ENCODE measurements at regions not wholly inside any gene's neighbourhood (a gene's known extent, or its start where the extent isn't known, plus 50 kb on each side); places are given as distances from the start of the nearest gene placed in this dataset.

DNA sequence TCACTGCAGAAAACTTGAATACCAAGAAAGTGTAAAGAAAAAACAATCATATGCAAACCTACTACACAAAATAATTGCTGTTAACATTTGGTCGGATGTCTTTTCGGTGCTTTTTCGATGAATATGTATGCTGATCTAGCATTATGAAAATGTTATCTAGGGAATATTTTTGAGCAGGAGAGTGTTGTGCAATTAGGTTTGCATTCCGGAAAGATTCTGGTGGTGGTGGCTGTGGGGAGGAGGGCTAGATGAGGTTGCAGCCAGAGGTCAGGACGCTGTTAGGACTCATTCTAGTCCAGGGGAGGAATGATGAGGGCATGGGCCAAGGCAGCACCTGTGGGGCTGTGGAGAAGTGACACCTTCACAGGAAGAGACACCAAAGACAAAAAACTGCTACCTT is 258.0 kb upstream of the ASIC2 start:
- no peak overlapping the region for H3K4me3 ChIP-seq (ENCODE audit: low read depth, low read length)
- DNase-seq (ENCODE audit: low read depth): no peak
- TF ChIP-seq, protein P1, sequence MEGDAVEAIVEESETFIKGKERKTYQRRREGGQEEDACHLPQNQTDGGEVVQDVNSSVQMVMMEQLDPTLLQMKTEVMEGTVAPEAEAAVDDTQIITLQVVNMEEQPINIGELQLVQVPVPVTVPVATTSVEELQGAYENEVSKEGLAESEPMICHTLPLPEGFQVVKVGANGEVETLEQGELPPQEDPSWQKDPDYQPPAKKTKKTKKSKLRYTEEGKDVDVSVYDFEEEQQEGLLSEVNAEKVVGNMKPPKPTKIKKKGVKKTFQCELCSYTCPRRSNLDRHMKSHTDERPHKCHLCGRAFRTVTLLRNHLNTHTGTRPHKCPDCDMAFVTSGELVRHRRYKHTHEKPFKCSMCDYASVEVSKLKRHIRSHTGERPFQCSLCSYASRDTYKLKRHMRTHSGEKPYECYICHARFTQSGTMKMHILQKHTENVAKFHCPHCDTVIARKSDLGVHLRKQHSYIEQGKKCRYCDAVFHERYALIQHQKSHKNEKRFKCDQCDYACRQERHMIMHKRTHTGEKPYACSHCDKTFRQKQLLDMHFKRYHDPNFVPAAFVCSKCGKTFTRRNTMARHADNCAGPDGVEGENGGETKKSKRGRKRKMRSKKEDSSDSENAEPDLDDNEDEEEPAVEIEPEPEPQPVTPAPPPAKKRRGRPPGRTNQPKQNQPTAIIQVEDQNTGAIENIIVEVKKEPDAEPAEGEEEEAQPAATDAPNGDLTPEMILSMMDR (IDR thresholded peaks at IDR 0.05; ENCODE audit: insufficient read depth, low read depth, low read length, missing control alignments): no peak

DNA sequence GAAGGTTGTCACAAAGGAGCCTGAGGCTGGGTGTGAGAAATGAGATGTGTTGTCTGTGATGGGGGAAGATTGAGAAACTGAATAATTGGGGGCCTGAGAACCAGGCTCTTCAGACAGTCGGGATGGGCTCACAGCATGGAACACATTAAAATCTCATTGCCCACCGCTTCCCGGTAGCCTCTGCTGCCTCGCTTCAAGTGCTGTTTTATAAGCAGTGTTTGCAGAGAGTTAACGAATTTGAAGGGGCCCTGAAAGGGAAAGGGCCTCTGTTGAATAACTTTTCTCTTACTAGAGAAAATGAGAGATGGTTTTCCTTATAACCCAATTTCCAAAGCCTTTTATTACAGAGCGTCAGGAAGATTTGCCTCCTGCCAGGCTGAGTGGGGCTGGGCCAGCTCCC is 258.8 kb upstream of the ASIC2 start:
- no peak overlapping the region for H3K4me3 ChIP-seq (ENCODE audit: low read depth, low read length)
- DNase-seq (ENCODE audit: low read depth): no peak
- TF ChIP-seq, protein P1 (IDR thresholded peaks at IDR 0.05; ENCODE audit: insufficient read depth, low read depth, low read length, missing control alignments): no peak

DNA sequence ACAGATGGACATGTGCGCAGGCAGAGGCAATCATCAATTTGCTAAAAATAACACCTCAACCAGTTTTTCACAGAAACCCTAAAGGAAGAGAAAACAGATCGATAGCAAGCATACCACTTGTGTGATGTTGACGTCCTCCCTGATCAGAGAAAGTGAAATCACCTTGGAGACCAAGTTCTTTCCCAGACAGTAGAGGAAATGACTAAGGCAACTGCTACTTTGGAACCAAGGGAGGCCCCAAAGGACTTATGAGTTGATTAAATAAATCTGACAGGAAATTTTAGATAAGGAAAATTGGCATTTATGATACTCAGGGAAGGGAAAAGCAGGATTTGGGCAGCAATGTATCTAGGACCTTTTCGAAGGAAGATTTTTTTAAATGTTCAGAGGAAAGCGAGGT is 267.1 kb upstream of the ASIC2 start:
- TF ChIP-seq, protein P1 (IDR thresholded peaks at IDR 0.05; ENCODE audit: insufficient read depth, low read depth, low read length, missing control alignments): no peak
- no peak overlapping the region for H3K4me3 ChIP-seq (ENCODE audit: low read depth, low read length)
- DNase-seq (ENCODE audit: low read depth): peak; percentile 20

GRCh38 chr17:33560871-33561270 is 267.8 kb upstream of the ASIC2 start:
- TF ChIP-seq, protein P1 (IDR thresholded peaks at IDR 0.05; ENCODE audit: insufficient read depth, low read depth, low read length, missing control alignments): no peak
- DNase-seq (ENCODE audit: low read depth): peak; percentile 25
- no peak overlapping the region for H3K4me3 ChIP-seq (ENCODE audit: low read depth, low read length)

- DNase-seq (ENCODE audit: low read depth): peak; percentile 66
- H3K4me3 ChIP-seq (ENCODE audit: low read depth, low read length): no peak overlapping the region
- TF ChIP-seq, protein P1 (IDR thresholded peaks at IDR 0.05; ENCODE audit: insufficient read depth, low read depth, low read length, missing control alignments): no peak
Measured at GRCh38 chr17:33561569-33562334, 268.7 kb upstream of the ASIC2 start.

DNA sequence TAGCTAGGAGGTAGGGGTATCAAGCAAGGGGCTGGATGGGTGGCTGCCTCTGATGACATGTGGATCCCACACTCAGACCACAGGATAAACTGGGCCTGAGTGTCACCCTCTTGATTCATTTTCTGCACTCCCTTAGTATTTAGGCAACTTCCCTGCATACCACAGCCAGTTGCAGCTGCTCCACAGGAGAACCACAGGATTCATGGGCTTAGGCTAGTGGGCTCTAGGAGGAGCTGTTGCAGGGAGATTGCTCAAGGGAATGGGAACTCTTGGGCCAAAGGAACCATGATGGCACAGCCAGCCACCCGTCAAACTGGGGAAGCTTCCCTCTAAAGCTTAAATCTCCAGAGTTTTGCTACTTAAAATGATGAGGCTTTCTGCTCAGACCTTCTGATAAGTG is 269.7 kb upstream of the ASIC2 start:
- TF ChIP-seq, protein P1 (IDR thresholded peaks at IDR 0.05; ENCODE audit: insufficient read depth, low read depth, low read length, missing control alignments): no peak
- H3K4me3 ChIP-seq (ENCODE audit: low read depth, low read length): no peak overlapping the region
- DNase-seq (ENCODE audit: low read depth): no peak

DNA sequence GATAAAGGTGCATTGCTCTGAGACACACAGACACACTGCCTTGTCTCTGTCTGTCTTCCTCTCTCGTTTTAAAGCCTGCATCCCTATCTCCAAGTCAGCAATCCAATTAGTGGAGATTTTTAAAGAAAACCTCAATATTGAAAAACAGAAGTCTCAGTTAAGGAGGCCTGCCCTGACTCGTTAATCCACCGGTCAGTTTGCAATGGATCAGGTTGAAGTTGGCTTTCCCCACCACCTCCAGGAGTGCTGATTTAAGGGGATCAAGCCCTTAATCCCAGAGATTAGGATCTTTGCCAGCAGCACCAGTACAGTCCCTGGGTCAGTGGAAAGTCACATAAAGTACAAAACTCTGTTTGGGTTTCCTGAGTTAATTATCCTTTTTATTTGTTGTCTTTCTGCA is 271.1 kb upstream of the ASIC2 start:
- TF ChIP-seq, protein P1 (IDR thresholded peaks at IDR 0.05; ENCODE audit: insufficient read depth, low read depth, low read length, missing control alignments): no peak
- no peak for DNase-seq (ENCODE audit: low read depth)
- no peak overlapping the region for H3K4me3 ChIP-seq (ENCODE audit: low read depth, low read length)

Measured in GM12865 (cell line).